C4-2B (cell line): ENCODE measurements at regions not wholly inside any gene's neighbourhood (a gene's known extent, or its start where the extent isn't known, plus 50 kb on each side); places are given as distances from the start of the nearest gene placed in this dataset.

ENCODE experiments used
- CTCF ChIP-seq: fragments of 450-650 bp; conservative IDR thresholded peaks from 2 replicates; pipeline ENCODE4 v1.5.1; 2017; ENCODE audit warnings: mild to moderate bottlenecking
- ZFX ChIP-seq: fragments of 450-650 bp; IDR thresholded peaks from 2 replicates; pipeline ENCODE4 v1.6.1; 2017

- no peak for TF ChIP-seq CTCF
- TF ChIP-seq ZFX, result no peak
Measured at GRCh38 chr2:133838642-133839365, 270.5 kb upstream of the NCKAP5 start.
